Stomach (tissue), 4 donors: ENCODE measurements at regions not wholly inside any gene's neighbourhood (a gene's known extent, or its start where the extent isn't known, plus 50 kb on each side); places are given as distances from the start of the nearest gene placed in this dataset.

ENCODE experiments used
- EP300 ChIP-seq: sonication (generic); formaldehyde crosslinking; IDR thresholded peaks from one replicate; pipeline ENCODE4 v1.6.1; 2017; ENCODE audit warnings: antibody characterized with exemption
- POLR2AphosphoS5 ChIP-seq, 3 donors: sonication (generic); formaldehyde crosslinking; IDR thresholded peaks; one replicate each; pipeline ENCODE4 v1.6.1; 2016; ENCODE audit warnings: antibody characterized with exemption in 3 of 3
- TF ChIP-seq, protein P1 (sequence below), 7 experiments: fragments of 450-650 bp in 4 of 7; fragments of 200-600 bp in 3 of 7; sonication (generic) in 3 of 7; IDR thresholded peaks; one replicate each; pipeline ENCODE4 v1.5.1; 2016 to 2019; ENCODE audit warnings: antibody characterized with exemption in 7 of 7, control low read depth in 2 of 7, mild to moderate bottlenecking in 1 of 7

DNA sequence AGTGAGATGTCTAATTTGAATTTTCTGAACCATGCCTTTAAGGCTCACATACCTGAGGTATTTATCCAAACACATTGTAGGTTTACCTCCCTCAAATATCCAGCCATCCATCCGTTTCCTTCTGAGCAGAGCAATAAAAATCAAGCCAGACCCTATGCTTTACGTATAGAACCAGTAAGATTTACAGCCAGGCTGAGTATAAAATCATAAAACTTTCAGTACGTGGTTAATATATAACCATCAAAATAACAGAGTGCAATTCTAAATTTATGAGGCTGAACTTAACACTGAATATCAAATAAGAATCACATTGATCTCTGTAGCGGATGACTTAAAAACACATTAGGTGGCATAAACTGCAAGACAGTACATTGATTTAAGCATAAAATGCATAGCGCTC is 877.9 kb upstream of the WWC1 start:
- no peak for TF ChIP-seq EP300
- TF ChIP-seq, protein P1, sequence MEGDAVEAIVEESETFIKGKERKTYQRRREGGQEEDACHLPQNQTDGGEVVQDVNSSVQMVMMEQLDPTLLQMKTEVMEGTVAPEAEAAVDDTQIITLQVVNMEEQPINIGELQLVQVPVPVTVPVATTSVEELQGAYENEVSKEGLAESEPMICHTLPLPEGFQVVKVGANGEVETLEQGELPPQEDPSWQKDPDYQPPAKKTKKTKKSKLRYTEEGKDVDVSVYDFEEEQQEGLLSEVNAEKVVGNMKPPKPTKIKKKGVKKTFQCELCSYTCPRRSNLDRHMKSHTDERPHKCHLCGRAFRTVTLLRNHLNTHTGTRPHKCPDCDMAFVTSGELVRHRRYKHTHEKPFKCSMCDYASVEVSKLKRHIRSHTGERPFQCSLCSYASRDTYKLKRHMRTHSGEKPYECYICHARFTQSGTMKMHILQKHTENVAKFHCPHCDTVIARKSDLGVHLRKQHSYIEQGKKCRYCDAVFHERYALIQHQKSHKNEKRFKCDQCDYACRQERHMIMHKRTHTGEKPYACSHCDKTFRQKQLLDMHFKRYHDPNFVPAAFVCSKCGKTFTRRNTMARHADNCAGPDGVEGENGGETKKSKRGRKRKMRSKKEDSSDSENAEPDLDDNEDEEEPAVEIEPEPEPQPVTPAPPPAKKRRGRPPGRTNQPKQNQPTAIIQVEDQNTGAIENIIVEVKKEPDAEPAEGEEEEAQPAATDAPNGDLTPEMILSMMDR (IDR thresholded peaks at IDR 0.05), result no peak
- no peak for TF ChIP-seq POLR2AphosphoS5 (IDR thresholded peaks at IDR 0.05)
